ENCODE measurements at regions not wholly inside any gene's neighbourhood (a gene's known extent, or its start where the extent isn't known, plus 50 kb on each side); places are given as distances from the start of the nearest gene placed in this dataset.

DNA sequence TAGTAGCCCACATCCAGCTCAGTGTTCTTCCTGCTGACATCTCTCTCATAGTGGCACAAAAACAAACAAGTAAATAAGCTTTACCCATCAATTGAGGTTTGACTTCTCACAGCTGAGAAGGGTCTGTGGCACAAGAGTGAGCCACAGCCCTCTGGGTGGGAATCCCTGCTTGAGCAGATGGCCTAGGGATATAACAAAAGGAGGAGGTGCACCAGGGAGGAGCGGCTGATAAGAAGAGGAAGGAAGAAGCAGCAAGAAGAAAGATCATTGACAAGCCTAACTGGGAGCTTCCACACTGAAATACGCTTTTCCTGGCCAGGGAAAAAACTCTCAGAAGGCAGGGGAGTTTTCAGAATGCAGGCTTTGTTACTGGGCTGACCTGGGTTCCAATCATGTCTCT, 279.8 kb downstream of the UACA start:
- TF ChIP-seq, protein P1, sequence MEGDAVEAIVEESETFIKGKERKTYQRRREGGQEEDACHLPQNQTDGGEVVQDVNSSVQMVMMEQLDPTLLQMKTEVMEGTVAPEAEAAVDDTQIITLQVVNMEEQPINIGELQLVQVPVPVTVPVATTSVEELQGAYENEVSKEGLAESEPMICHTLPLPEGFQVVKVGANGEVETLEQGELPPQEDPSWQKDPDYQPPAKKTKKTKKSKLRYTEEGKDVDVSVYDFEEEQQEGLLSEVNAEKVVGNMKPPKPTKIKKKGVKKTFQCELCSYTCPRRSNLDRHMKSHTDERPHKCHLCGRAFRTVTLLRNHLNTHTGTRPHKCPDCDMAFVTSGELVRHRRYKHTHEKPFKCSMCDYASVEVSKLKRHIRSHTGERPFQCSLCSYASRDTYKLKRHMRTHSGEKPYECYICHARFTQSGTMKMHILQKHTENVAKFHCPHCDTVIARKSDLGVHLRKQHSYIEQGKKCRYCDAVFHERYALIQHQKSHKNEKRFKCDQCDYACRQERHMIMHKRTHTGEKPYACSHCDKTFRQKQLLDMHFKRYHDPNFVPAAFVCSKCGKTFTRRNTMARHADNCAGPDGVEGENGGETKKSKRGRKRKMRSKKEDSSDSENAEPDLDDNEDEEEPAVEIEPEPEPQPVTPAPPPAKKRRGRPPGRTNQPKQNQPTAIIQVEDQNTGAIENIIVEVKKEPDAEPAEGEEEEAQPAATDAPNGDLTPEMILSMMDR (IDR thresholded peaks at IDR 0.05), result no peak
- TF ChIP-seq POLR2A (IDR thresholded peaks at IDR 0.05), result no peak
- no peak for TF ChIP-seq POLR2AphosphoS5 (IDR thresholded peaks at IDR 0.05)
- Histone ChIP-seq H3K36me3 (no peaks in the 10 kb centered on the region), H3K27me3 (no peaks in the 10 kb centered on the region), H3K4me1 (no peaks in the 10 kb centered on the region), H3K9me3 (no peaks in the 10 kb centered on the region), H3K27ac (no peak overlapping the region), H3K4me3 (no peak overlapping the region)
- DNase-seq (ENCODE audit: low spot score in 2 of 2), result no peak
- intact Hi-C loops (cut with DNase I; ENCODE audit: low total_unique reads), result no loop called here

DNA sequence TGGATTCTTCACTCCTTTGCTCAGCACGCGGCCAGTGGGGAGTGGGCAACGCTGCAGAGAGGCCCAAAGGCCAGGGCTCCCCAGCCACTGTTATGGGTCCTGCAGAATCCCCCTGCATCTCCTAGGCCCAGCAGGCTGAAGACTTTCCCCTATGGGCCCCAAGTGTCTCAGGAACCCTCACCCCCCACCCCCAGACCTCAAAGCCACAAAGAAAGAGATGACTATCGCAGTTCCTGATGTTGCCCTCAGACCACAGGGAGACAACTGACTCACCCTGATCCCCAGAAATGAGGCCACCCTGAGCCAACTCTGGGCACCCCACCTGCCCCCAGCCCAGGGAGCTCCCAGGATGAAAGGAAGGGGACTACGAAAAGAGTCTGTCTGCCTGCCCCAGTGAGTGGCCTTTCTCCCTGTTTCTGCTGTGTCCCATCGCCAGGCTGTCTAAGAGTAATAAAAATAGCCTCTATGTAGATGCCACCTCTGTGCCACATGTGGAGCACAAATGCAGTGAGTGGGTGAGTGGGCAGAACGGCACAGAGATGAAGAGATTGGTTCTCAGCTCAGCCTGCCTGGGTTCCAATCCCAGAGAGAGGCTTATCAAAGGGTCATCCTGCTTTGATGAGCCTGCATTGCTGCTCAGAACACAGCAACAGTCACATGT, 283.0 kb downstream of the UACA start:
- peaks cover 0 to 2% of the 10 kb centered on the region in 2 donors for H3K4me1 ChIP-seq
- no peak overlapping the region for H3K4me3 ChIP-seq
- TF ChIP-seq, protein P1 (IDR thresholded peaks at IDR 0.05), result no peak
- no peak for TF ChIP-seq POLR2AphosphoS5 (IDR thresholded peaks at IDR 0.05)
- no peak for TF ChIP-seq POLR2A (IDR thresholded peaks at IDR 0.05)
- no peak overlapping the region for H3K27ac ChIP-seq
- H3K9me3 ChIP-seq, result no peaks in the 10 kb centered on the region
- H3K36me3 ChIP-seq, result no peaks in the 10 kb centered on the region
- H3K27me3 ChIP-seq, result no peaks in the 10 kb centered on the region
- intact Hi-C loops (cut with DNase I; ENCODE audit: low total_unique reads), result no loop called here
- no peak for DNase-seq (ENCODE audit: low spot score in 2 of 2)

DNA sequence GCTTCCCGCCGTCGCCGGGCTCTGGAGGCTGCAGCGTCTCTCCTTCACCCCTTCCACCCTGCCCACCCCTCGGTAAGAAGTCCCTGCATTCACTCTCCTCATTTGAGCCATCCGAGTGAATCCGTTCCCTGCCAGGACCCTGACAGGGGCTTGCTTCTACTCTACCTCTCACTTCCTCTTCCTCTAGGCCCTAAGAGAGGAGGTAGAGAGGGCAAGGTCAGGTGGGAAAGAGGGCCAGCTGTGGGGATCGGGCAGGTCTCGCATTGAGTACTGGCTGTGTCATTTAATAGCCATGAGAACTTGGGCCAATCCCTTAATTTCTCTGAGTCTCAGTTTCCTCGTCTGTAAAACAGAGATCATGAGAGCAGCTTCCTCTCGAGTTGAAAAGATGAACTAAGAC, 283.6 kb downstream of the UACA start:
- Histone ChIP-seq H3K4me1 (peaks cover 0 to 6% of the 10 kb centered on the region in 2 donors), H3K4me3 (no peak overlapping the region), H3K27me3 (no peaks in the 10 kb centered on the region), H3K36me3 (no peaks in the 10 kb centered on the region), H3K9me3 (no peaks in the 10 kb centered on the region), H3K27ac (no peak overlapping the region)
- intact Hi-C loops (cut with DNase I; ENCODE audit: low total_unique reads), result no loop called here
- TF ChIP-seq POLR2A (IDR thresholded peaks at IDR 0.05) (no peak), POLR2AphosphoS5 (IDR thresholded peaks at IDR 0.05) (no peak)
- TF ChIP-seq, protein P1 (IDR thresholded peaks at IDR 0.05), result no peak
- no peak for DNase-seq (ENCODE audit: low spot score in 2 of 2)

DNA sequence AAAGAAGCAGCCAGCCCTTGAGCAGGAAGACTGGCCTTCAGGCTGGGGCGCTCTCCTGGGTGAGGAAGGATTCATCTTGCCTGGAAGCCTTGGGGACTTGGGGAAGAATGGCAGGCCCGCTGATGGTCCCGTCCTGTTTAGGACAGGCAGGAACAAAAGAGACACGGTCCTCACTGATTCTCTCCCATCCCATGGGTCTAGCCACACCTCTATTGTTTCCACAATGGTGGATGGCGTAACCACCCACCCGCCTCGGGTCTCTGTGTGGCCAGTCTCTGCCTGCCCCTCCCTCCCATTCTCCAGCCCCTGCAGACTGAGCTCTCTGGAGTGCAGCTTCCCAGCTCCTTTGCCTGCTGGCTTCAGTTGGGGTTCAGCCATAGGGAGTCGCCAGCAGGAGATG, 284.3 kb downstream of the UACA start:
- H3K4me1 ChIP-seq, result peaks cover under 1 to 11% of the 10 kb centered on the region in 2 donors
- TF ChIP-seq POLR2AphosphoS5 (IDR thresholded peaks at IDR 0.05) (no peak), POLR2A (IDR thresholded peaks at IDR 0.05) (no peak)
- TF ChIP-seq, protein P1 (IDR thresholded peaks at IDR 0.05), result no peak
- no peak overlapping the region for H3K27ac ChIP-seq
- no peaks in the 10 kb centered on the region for H3K9me3 ChIP-seq
- DNase-seq (ENCODE audit: low spot score in 2 of 2), result no peak
- intact Hi-C loops (cut with DNase I; ENCODE audit: low total_unique reads), result no loop called here
- no peak overlapping the region for H3K4me3 ChIP-seq
- H3K27me3 ChIP-seq, result no peaks in the 10 kb centered on the region
- no peaks in the 10 kb centered on the region for H3K36me3 ChIP-seq

- intact Hi-C loops (cut with DNase I; ENCODE audit: low total_unique reads), result no loop called here
- no peak for DNase-seq (ENCODE audit: low spot score in 2 of 2)
Observed at GRCh38 chr15:70478251-70478990, 284.9 kb downstream of the UACA start.

More at GRCh38 chr15:70478251-70478990, 284.9 kb downstream of the UACA start:
- no peaks in the 10 kb centered on the region for H3K9me3 ChIP-seq
- H3K27me3 ChIP-seq, result no peaks in the 10 kb centered on the region
- no peaks in the 10 kb centered on the region for H3K36me3 ChIP-seq
- peaks cover 5 to 14% of the 10 kb centered on the region in 2 donors for H3K4me1 ChIP-seq
- TF ChIP-seq POLR2A (IDR thresholded peaks at IDR 0.05) (no peak), POLR2AphosphoS5 (IDR thresholded peaks at IDR 0.05) (no peak)
- TF ChIP-seq, protein P1 (IDR thresholded peaks at IDR 0.05), result no peak
- H3K4me3 ChIP-seq, result no peak overlapping the region
- H3K27ac ChIP-seq, result no peak overlapping the region
